SW 1271 (cell line): ENCODE measurements at regions not wholly inside any gene's neighbourhood (a gene's known extent, or its start where the extent isn't known, plus 50 kb on each side); places are given as distances from the start of the nearest gene placed in this dataset.

Experiments
- DNase-seq, 2 experiments: peaks; one replicate each; lab custom pipeline; 2025; lab: John Stamatoyannopoulos, UW

DNA sequence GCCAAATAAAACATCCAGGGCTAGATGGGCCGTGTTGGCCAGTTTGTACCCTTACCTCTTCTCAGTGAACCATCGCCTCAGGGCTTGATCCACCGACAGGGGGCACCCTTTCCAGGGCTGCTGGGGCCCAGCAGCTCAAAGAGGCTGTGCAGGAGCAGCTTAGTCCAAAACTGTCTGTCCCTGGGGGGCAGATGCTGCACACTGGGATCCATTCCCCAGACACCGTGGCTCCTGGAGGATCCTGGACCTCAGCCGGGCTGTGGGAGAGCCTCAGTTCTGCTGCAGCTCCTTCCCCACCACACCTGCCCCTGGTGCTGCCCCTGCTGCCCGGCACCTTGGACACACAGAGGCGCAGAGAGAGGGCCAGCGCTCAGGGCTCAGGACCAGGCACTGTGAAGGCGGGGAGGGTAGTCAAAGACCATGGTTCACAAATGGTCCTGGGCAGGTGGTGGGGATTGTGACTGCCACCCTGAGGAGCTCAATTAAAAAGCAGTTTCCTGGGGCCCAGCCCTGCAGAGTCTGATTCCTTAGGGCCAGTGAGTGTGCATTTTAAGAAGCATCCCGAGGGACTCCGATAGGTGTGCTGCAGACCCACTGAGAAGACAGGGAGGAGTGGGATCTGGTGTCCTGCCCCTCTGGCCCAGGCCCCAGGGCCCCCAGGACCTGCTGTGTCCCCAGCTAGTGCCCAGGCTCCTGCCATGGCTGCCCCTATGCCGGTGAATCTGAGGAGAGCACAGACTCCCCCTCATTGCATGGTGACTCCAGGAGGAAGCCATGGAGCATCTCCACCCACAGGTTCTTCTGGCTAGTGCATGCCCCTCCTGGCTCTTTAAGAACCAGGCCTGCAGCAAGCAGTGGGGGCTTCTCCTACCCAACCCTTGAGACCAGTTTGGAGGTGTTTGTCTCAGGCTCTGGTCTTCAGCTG is 86.5 kb upstream of the PRR20G start:
- no peak for DNase-seq

DNA sequence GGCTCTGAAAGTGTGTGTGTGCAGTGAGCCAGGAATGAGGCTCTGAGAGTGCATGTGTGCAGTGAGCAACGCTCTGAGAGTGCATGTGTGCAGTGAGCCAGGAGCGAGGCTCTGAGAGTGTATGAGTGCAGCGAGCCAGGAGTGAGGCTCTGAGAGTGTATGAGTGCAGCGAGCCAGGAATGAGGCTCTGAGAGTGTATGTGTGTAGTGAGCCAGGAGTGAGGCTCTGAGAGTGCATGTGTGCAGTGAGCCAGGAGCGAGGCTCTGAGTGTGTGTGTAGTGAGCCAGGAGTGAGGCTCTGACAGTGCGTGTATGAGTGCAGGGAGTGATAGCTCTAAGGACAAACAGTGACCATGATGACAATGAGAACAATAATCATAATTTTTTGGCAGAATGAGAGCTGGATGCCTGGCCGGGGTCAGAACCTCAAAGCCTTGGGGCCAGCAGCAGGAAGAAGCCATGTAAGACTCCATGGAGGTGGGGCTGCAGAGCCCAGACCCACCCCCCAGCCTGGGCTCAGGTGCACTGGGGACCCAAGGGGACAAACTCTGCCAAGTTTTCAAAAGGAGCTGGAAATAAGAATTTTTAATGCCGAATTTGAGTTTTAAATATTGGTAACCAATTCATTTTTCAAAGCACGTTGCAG is 85.7 kb upstream of the PRR20G start:
- DNase-seq, result no peak

DNA sequence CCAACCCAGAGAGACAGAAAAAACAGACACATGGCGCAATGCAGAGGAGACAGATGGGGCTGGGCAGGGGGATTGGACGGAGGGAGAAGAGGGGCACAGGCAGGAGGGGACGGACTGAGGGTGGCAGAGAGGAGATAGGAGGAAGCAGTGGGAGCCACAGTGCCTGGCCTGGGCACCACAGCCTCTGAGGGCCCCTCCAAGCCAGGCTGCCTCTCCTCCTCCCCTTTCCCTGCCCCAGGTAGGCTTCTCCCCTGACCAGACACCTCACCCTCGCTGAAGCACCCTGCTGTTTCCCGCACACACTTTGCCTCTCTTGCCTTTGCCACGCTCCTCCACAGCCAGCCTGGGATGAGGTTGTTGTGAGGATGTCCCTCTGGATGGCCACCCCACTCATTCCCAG is 84.0 kb upstream of the PRR20G start:
- no peak for DNase-seq

DNA sequence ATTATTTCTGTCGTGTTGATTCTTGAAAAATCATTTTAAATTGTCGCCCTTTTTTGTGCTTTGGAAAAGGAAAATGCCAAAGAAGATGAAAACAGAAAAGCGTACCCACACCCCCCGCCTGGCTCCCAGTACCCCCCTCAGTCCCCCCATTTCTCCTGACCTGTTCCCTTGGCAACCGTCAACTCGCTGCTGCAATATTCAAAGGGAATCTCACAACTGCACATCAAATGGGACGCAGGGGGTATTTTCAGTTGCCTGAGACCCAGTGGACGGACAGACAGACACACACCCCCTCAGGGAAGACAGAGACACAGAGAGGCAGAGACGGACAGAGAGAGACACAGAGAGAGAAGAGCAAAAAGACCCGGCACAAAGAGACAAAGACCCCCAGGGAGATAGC is 83.5 kb upstream of the PRR20G start:
- DNase-seq, result no peak

DNA sequence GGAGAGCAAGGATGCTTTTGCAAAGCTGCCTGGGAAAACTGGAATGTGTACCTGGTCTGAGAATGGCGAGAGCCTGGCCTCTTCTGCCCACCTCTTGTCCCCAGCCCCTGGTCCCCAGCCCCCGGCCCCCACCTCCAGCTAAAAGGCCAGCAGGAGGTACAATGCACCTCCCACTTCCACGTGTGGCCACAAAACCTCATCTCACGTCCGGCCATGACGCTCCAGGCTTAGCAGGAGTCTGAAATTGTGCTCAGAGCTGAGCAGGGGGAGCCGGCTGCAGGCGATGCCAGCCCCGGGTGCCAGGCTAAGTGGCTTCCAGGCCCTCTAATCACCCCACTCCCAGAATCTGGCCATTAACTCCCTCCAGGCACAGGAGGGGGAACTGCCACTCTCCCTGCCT is 83.1 kb upstream of the PRR20G start:
- DNase-seq, result no peak

DNA sequence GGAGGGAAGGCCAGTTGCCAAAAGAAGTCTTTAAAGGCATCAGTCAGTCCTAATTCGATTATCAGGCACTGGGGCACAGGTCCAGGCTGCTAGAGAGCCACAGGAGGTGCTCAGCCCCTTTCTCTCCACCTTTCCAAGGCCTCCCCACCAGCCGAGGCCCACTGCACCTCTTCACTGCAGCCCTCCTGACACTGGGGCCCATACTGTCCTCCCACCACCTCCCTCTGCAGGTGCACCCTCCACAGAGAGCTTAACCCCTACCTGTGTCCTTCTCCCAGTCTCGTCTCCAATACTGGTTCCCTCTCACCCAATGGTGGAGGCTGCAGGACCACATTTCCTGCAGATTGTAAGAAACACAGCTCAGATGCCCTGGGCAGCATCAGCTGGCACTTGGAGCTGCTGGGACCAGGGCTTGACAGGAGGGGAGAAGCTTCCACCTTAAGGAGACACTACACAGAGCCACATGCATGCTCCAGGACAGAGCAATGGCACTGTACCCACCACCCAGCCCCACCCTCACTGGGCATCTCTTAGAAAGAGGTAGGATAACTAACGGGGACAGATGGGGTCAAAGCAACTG is 81.6 kb upstream of the PRR20G start:
- no peak for DNase-seq

DNA sequence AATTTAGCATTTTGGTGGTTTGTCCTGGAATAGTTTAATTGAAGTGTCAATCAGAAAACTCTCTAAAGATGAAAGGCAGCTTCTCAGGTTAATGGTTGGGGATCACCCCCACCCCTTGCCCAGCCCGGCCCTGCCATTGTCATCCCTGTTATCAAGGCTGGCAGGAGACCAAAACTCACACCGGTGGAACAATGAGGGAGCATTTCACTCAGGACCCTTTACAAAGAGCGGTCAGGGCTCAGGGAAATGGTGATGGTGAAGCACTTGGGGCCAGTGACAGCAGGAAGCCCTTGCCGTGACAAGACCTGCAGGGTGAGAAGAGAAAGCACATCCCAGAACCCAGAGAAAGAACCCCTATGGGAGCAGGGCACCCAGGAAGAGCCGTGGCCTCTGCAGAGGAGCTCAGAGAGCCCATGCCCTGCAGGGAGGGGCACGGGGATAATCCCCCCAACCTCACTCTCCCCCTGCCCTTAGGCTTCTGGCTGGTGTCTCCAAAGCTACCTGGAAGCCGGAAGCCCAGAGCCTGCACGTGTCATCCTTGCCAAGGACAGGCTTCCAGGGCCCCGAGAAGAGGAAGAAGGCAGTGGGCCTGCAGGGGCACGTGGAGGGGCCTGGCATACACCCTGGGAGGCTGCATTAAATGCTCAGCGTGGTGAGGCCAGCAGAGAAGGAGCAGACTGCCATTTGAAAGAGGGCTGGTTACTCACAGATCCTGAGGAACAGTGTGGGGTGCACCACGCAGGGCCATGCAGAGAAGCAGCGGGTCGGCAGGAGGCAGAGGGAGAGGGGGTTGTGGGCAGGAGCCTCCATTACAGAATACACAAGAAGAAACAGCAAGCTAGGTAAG is 80.6 kb upstream of the PRR20G start:
- DNase-seq, result no peak

DNA sequence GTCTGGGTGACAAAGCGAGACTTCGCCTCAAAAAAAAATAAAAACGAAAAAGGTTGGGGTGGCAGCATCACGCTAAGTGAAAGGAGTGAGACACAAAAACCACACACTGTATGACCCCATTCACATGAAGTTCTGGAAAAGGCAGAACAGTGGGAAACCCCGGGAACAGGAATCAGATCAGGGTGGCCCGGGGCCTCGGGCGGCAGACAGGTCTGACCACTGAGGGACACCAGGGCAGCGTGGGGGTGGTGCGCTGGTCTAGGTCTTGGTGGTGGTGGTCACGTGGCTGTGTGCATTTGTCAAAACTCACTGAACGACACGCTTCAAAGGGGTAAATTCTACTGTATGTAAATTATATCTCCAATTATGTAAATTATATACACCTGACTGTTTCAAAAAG is 79.7 kb upstream of the PRR20G start:
- DNase-seq, result no peak

DNA sequence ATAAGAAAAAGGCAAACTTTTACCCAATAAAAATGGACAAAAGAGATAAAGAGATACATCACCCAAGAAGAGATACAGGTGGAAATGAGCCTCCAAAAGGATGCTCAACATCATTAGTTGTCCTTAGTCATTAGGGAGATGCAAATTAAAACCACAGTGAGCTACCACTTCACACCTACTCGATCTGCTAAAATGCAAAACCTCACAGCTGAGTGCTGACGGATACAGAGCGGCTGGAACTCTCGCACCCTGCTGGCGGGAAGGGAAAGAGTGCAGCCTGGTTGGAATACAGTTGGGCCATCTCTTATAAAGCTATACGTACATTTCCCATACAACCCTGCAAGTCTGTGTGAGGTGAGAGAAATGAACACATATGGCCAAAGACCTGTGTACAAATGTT is 78.5 kb upstream of the PRR20G start:
- no peak for DNase-seq

DNA sequence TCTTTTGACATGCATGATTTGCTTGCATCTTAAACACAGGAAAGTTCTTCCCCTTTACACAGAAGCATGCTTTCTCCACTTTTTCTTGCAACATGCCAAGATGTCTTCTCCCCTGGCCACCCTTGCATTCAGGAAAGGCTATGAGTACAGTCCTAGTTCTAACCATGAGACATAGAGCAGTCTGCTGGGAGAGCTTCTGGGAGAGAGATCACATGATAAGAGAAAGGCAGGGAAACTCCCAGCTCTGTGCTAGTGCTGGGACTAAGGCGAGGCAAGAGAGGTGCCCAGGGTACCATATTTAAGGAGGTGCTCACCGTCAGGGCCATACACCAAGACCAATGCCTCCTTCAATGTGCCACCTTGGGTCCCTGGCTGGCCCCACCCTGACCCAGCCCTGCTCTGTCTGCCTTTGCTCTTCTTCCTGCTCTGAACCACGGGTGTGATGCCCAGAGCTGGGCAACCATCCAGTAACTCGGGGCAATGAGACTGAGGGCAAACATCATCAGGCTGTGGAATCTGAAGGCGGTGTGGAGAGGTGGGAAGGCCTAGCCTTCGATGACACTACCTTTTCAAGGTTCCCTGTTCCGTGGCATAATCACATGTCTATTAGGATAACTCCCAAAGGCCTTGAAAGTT is 77.4 kb upstream of the PRR20G start:
- DNase-seq, result no peak

DNA sequence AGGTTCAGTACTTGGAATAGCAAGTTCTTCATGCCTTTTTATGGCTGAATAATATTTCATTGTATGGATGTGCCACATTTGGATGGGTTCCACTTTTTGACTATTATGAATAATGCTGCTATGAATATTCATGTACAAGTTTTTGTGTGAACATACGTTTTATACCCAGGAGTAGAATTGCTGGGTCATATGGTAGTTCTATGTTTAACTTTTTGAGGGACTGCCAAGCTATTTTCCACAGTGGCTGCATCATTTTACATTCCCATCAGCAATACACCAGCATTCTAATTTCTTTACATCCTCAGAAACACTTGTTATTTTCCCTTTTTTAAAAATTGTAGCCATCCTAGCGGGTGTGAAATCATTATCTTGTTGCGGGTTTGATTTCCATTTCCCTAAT is 76.0 kb upstream of the PRR20G start:
- DNase-seq, result no peak

DNA sequence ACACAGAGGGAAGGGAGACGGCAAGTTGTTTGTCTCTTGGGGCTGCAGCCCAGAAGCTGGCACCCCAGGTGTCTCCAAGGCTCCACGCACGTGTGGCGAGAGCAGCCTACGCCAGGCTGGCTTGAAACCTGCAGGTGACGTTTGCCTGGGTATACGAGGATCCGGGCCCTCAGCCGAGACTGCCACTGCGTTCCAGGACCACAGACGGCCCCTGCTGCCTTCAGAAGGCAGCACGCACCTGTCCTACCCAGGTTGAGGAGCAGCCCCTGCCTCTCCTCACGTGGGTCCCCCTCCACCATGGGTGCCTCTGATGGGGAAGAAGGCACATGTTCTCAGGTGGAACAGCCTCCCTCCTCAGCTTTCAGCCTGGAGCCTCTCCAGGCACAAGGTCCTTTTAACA is 75.3 kb upstream of the PRR20G start:
- no peak for DNase-seq

DNA sequence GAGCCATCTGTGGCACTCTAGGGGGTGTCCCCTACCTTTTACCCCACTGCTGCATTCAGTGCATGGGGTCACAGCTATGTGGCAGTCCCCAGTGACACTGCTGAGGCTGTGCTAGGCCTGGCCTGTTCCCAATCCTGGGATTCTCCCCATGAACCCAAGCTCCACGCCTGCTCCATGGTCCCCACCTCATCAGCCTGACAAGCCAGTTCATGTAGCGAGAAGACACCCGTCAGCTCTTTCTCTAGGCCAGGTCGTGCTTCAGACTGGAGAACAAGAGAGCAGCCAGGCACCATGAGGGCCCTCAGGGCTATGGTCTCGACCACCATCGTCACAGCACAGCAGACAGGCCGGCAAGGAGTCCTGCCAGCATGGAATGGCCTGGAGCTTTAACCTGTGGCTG is 72.8 kb upstream of the PRR20G start:
- DNase-seq, result no peak

DNA sequence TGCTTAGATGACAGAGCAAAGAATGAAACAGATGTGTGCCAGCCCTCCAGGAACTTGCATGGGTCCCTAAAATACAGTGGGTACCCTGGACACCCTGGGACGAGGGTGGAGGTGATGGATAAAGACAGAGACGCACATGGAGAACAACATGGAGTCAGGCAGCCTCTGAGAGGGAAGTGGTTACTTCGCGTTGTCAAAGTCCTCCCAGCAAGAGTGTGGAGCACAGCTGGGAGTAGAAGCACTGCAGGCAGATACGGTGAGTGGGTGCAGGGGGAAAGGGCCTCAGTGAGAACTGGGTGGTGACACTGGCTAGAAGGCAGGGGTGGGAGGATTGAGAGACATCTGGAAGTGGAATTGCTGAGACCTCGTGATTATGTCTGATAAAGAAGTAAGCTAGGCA is 70.8 kb upstream of the PRR20G start:
- no peak for DNase-seq

DNA sequence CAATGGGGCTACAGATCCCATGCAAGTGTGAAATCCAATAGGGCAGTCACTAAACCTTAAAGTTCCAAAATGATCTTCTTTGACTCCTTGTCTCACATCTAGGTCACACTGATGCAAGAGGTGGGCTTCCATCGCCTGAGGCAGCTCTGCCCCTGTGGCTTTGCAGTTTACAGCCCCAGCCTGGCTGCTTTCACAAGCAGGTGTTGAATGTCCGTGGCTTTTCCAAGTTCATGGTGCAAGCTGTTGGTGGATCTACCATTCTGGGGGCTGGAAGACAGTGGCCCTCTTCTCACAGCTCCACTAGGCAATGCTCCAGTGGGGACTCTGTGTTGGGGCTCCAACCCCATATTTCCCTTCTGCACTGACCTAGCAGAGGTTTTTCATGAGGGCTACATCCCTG is 68.5 kb upstream of the PRR20G start:
- no peak for DNase-seq

DNA sequence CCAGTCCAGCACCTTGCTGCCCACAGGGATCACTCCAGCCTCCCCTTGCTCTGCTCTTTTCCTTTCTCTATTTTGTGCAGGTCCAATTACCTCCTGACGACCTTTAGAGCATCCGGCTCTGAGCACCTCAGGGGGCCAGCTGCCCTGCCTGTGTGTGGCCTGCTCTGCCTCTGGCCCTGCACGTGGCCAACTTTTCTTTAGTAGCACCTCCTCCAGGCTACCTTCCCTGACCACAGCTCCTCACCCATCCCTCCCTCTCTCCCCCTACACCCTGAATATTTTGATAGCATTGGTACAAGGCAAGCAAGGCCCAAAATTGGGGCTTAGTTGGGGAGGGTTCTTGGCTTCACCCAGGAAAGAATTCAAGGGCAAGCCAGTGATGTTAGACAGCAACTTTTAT is 66.9 kb upstream of the PRR20G start:
- DNase-seq, result no peak

DNA sequence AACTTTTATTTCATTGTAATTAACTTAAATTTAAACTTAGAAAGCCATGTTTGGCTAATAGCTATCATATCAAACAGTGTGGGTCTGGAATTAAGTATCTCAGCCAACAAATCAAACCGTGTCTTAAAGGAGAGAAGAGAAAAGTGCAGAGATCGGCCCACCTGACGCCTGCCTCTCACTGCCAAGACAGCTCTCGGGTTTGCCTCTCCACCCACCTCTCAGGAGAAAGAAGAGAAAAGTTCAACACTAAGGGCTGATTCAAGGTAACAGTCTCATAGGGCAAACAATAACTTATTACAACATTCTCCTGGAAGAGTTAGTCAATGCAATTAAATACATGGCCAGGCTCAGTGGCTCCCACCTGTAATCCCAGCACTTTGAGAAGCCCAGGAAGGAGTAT is 64.8 kb upstream of the PRR20G start:
- no peak for DNase-seq

DNA sequence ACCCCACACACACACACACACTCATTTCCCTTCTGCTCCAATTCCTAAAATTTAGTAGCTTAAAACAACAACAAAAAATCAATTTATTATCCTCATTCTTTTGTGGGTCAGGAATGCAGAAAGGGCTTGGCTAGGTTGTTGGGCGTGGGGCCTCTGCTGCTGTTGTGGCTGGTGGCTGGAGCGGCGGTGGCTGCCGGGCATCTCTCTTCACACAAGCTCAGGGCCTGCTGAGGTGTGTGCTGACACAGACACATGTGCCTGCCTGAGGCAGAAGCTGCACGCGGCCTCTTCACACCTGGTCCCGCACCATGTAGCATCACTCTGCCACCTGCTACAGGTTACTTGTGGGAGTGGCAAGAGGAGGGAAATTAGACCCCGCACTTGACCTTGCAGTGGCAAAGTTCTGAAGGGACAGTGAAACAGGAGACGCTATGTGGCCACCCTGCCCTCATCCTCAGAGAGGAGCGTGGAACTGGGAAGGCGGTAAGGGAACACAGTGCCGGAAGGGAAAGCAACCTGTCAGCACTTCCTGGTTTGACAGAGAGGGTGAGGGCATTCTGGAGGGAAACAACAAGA is 64.0 kb upstream of the PRR20G start:
- DNase-seq, result no peak

DNA sequence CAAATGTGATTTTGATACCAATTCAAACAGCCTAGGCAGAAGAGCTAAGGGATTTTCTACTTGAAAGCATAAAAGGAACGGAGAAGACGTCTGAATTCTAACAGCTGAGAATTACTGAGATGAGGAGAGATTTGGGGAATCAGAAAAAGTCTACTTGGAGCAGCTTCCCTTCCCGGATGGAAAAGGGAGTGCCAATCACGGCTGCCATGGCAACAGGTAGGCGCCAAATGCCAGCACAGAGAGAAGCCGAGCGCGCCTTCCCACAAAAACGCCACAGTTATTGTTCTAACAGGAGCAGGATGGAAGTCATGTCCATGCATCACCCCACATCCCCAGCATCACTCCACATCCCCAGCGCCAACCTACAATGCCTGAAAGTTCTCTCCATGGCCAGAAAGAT is 63.5 kb upstream of the PRR20G start:
- DNase-seq, result no peak

DNA sequence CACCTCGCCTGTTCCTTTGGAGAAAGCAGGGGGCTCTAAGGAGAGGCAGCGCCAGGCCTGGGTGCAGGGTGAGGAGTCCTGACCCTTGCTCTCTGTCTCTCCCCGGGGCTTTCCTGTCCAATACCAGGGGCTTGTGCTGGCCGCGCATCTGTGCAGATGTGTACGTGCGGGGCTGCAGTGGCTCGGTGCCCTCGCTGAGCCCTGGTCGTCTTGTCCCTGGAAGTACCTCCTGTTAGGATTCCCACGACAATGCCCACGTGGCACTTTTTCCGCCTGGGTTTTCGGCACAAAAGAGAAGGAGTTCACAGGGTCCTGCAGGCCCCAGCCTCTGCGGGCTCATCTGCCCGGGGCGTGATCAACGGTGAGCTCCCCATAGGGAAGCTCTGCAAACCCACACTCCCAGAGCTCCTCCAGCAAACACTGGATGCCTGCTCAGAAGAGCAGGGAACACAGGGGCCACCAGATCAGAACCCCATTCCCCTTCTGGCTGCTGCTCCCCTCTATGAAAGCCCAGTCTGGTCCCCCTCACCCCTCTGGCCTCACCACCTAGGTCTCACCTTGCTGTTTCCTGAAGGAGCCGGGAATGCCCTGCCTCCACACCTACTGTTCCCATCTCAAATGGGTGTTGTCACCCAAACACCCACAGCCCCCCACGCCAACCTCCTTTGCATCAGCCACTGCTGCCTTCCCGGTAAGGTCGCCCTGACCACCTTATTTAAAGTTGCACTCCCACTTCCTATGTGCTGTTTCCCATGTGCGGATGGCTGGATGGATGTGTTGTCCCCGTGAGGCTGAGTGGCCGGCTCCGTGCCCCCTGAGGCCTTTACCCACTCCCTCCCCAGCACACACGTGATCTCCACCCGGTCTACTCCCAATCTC is 62.6 kb upstream of the PRR20G start:
- DNase-seq, result no peak
